ENCODE measurements at regions not wholly inside any gene's neighbourhood (a gene's known extent, or its start where the extent isn't known, plus 50 kb on each side); places are given as distances from the start of the nearest gene placed in this dataset.

GRCh38 chr12:40165179-40165578 is 59.3 kb upstream of the SLC2A13 start:
- Histone ChIP-seq H3K9ac (ENCODE audit: extremely low read depth, low read length, poor library complexity, severe bottlenecking) (no peak overlapping the region), H3K27me3 (ENCODE audit: control insufficient read depth, insufficient read depth, low read length, poor library complexity, severe bottlenecking) (no peaks in the 10 kb centered on the region), H3K4me3 (ENCODE audit: low read length) (no peak overlapping the region), H3K4me1 (ENCODE audit: control insufficient read depth, insufficient read depth, low read length) (no peaks in the 10 kb centered on the region), H3K27ac (ENCODE audit: low read depth, low read length) (no peak overlapping the region), H3K36me3 (ENCODE audit: control insufficient read depth, insufficient read depth, low read length) (no peaks in the 10 kb centered on the region), H3K9me3 (ENCODE audit: control insufficient read depth, low read length) (peaks cover 55% of the 10 kb centered on the region)
- no peak overlapping the region for H3K27ac Mint-ChIP-seq
- no peak for DNase-seq
- H3K27me3 Mint-ChIP-seq (ENCODE audit: insufficient read depth), result no peaks in the 10 kb centered on the region
- no peak for TF ChIP-seq CTCF (conservative IDR thresholded peaks at IDR 0.05)
- no peaks in the 10 kb centered on the region for H3K4me1 Mint-ChIP-seq
- no peak overlapping the region for H3K4me3 Mint-ChIP-seq
- no peaks in the 10 kb centered on the region for H3K36me3 Mint-ChIP-seq (ENCODE audit: low read depth)
- H3K9me3 Mint-ChIP-seq, result peaks cover 52% of the 10 kb centered on the region
- 80 to 89% methylated on average over 1 to 2 of the region's 2 CpGs for WGBS, 2 experiments (ENCODE audit: insufficient coverage in 1 of 2, insufficient read length in 1 of 2)

- peaks cover 56% of the 10 kb centered on the region for H3K9me3 Mint-ChIP-seq
- no peak overlapping the region for H3K27ac Mint-ChIP-seq
- Histone ChIP-seq H3K27ac (ENCODE audit: low read depth, low read length) (no peak overlapping the region), H3K36me3 (ENCODE audit: control insufficient read depth, insufficient read depth, low read length) (no peaks in the 10 kb centered on the region), H3K9me3 (ENCODE audit: control insufficient read depth, low read length) (peaks cover 58% of the 10 kb centered on the region), H3K4me3 (ENCODE audit: low read length) (no peak overlapping the region), H3K9ac (ENCODE audit: extremely low read depth, low read length, poor library complexity, severe bottlenecking) (no peak overlapping the region), H3K27me3 (ENCODE audit: control insufficient read depth, insufficient read depth, low read length, poor library complexity, severe bottlenecking) (no peaks in the 10 kb centered on the region), H3K4me1 (ENCODE audit: control insufficient read depth, insufficient read depth, low read length) (no peaks in the 10 kb centered on the region)
- 71% methylated on average over 1 of the region's 1 CpG; no CpG with 5 or more reads in 1 of the 2 experiments for WGBS, 2 experiments (ENCODE audit: insufficient coverage in 1 of 2, insufficient read length in 1 of 2)
- no peaks in the 10 kb centered on the region for H3K27me3 Mint-ChIP-seq (ENCODE audit: insufficient read depth)
- no peak for TF ChIP-seq CTCF (conservative IDR thresholded peaks at IDR 0.05)
- H3K4me1 Mint-ChIP-seq, result no peaks in the 10 kb centered on the region
- DNase-seq, result no peak
- no peaks in the 10 kb centered on the region for H3K36me3 Mint-ChIP-seq (ENCODE audit: low read depth)
- no peak overlapping the region for H3K4me3 Mint-ChIP-seq
Observed at GRCh38 chr12:40164034-40164433, 58.2 kb upstream of the SLC2A13 start.

- Histone ChIP-seq H3K4me3 (ENCODE audit: low read length) (no peak overlapping the region), H3K4me1 (ENCODE audit: control insufficient read depth, insufficient read depth, low read length) (no peaks in the 10 kb centered on the region), H3K36me3 (ENCODE audit: control insufficient read depth, insufficient read depth, low read length) (no peaks in the 10 kb centered on the region), H3K9ac (ENCODE audit: extremely low read depth, low read length, poor library complexity, severe bottlenecking) (no peak overlapping the region), H3K27me3 (ENCODE audit: control insufficient read depth, insufficient read depth, low read length, poor library complexity, severe bottlenecking) (no peaks in the 10 kb centered on the region), H3K9me3 (ENCODE audit: control insufficient read depth, low read length) (peaks cover 54% of the 10 kb centered on the region), H3K27ac (ENCODE audit: low read depth, low read length) (no peak overlapping the region)
- peaks cover 56% of the 10 kb centered on the region for H3K9me3 Mint-ChIP-seq
- no peak for TF ChIP-seq CTCF (conservative IDR thresholded peaks at IDR 0.05)
- no peak for DNase-seq
- H3K4me1 Mint-ChIP-seq, result no peaks in the 10 kb centered on the region
- no peaks in the 10 kb centered on the region for H3K36me3 Mint-ChIP-seq (ENCODE audit: low read depth)
- H3K4me3 Mint-ChIP-seq, result no peak overlapping the region
- H3K27ac Mint-ChIP-seq, result no peak overlapping the region
- H3K27me3 Mint-ChIP-seq (ENCODE audit: insufficient read depth), result no peaks in the 10 kb centered on the region
- 100% methylated on average over 1 of the region's 1 CpG; no CpG with 5 or more reads in 1 of the 2 experiments for WGBS, 2 experiments (ENCODE audit: insufficient coverage in 1 of 2, insufficient read length in 1 of 2)
Observed at GRCh38 chr12:40162033-40162432, 56.2 kb upstream of the SLC2A13 start.

Measured in endodermal cell (in vitro differentiated cells).